Spleen (tissue), 11 donors: ENCODE measurements at regions not wholly inside any gene's neighbourhood (a gene's known extent, or its start where the extent isn't known, plus 50 kb on each side); places are given as distances from the start of the nearest gene placed in this dataset.

Experiments
- DNase-seq: peaks from one replicate; pipeline ENCODE4 v3.0.0-alpha.2; 2020
- H3K27ac ChIP-seq, 8 donors: fragments of 200-600 bp; sonication (generic) in 7 of 8; 1 replicate in 4 of 8; 2 replicates in 4 of 8; pipeline versions ENCODE4 v1.5.0 to v1.8.0; 2016 to 2021; ENCODE audit warnings: inconsistent platforms in 4 of 8, mild to moderate bottlenecking in 4 of 8, moderate library complexity in 1 of 8
- H3K27me3 ChIP-seq, 7 donors: fragments of 200-600 bp; sonication (generic) in 6 of 7; replicated peaks in 1 of 7; 1 replicate in 4 of 7; 2 replicates in 3 of 7; pipeline versions ENCODE4 v1.5.0 to v1.8.0; 2016 to 2021; ENCODE audit warnings: inconsistent platforms in 3 of 7, mild to moderate bottlenecking in 1 of 7
- H3K36me3 ChIP-seq, 6 donors: fragments of 200-600 bp; sonication (generic) in 5 of 6; 1 replicate in 4 of 6; 2 replicates in 2 of 6; pipeline versions ENCODE4 v1.5.0 to v1.8.0; 2016 to 2021; ENCODE audit warnings: inconsistent platforms in 2 of 6
- H3K4me1 ChIP-seq, 6 donors: fragments of 200-600 bp; sonication (generic) in 5 of 6; 1 replicate in 3 of 6; 2 replicates in 3 of 6; pipeline versions ENCODE4 v1.5.0 to v1.8.0; 2016 to 2021; ENCODE audit warnings: inconsistent platforms in 3 of 6
- H3K4me3 ChIP-seq, 8 donors: fragments of 200-600 bp; sonication (generic) in 7 of 8; 1 replicate in 4 of 8; 2 replicates in 4 of 8; pipeline versions ENCODE4 v1.5.0 to v1.8.0; 2016 to 2021; ENCODE audit warnings: inconsistent platforms in 4 of 8, mild to moderate bottlenecking in 4 of 8, moderate library complexity in 2 of 8
- H3K9me3 ChIP-seq, 8 donors: fragments of 200-600 bp; sonication (generic) in 7 of 8; 1 replicate in 4 of 8; 2 replicates in 4 of 8; pipeline versions ENCODE4 v1.5.0 to v1.8.0; 2016 to 2021; ENCODE audit warnings: inconsistent platforms in 4 of 8
- CTCF ChIP-seq, 11 experiments: fragments of 200-600 bp in 7 of 11; fragments of 450-650 bp in 4 of 11; sonication (generic) in 4 of 11; IDR thresholded peaks in 8 of 11; conservative IDR thresholded peaks in 3 of 11; 1 replicate in 7 of 11; 2 replicates in 4 of 11; pipeline versions ENCODE4 v1.4.0 to v1.8.0; 2016 to 2021; ENCODE audit warnings: antibody characterized with exemption in 11 of 11, inconsistent platforms in 4 of 11, mild to moderate bottlenecking in 1 of 11
- POLR2A ChIP-seq, 3 donors: fragments of 450-650 bp; IDR thresholded peaks; one replicate each; pipeline ENCODE4 v1.5.1; 2017; ENCODE audit warnings: antibody characterized with exemption in 3 of 3, mild to moderate bottlenecking in 1 of 3
- POLR2AphosphoS5 ChIP-seq, 3 donors: sonication (generic); formaldehyde crosslinking; IDR thresholded peaks; one replicate each; pipeline ENCODE4 v1.5.1; 2017; ENCODE audit warnings: antibody characterized with exemption in 3 of 3
- WGBS, 5 donors: extraction: QIAGEN DNeasy Blood & Tissue Kit in 3 of 5; methylation state at CpG; one replicate each; pipeline versions ENCODE4 v1.1.5 to v1.1.7; 2013 to 2018; 5-methylcytosine and 5-hydroxymethylcytosine counted together
- intact Hi-C: fragments of 100-400 bp; cut with DNase I; formaldehyde crosslinking; loops from one replicate; pipeline ENCODE4 v1.15.0; 2023; ENCODE audit warnings: low total_unique reads
- donor health status: healthy with polysubstance abuse.
- donor health status: DM: no; HTN: no; CAD: no; lungs with moderate emphysema.
- donor health status: DM: no; HTN: no; CAD: no.
- donor health status: Bipolar disorder and iron deficiency.
- donor health status: healthy.
- donor health status: DM: no; HTN: no; CAD: no.
- donor health status: DM: yes; HTN: yes; CAD: no.

DNA sequence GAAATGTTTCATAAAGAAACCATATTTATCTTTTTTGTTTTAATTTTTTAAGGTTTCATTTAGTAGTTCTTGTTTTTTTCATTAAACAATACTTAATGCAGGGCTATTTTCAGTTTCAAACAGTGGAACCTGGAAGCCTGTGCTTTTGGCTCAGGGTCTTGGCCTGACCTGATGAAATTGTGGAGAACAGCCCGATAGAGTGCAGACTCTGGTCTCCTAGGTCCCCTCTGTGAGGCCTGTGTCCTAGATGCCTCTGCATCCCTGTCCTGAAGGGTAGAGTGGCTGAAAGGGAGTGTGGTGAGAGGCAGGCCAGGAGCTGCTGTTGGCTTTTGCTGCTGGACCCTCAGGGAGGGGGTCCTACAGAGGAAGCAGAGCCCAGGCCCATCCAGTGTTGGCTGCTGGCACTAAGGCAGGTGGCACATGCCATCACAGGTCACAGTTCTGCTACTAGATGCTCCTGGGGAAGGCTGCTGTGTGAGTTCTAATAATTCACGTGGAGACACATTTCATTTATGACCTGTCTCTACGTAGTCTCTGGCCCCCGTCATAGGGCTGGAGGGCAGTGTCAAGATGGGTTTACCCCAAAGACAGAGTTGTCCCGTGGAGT lies 201.0 kb upstream of the COPS8 start:
- no peaks in the 10 kb centered on the region for H3K9me3 ChIP-seq
- no peaks in the 10 kb centered on the region for H3K27me3 ChIP-seq
- TF ChIP-seq POLR2AphosphoS5 (IDR thresholded peaks at IDR 0.05) (no peak), CTCF (IDR thresholded peaks at IDR 0.05 in 8 of 11, conservative IDR thresholded peaks at IDR 0.05 in 3 of 11) (no peak), POLR2A (IDR thresholded peaks at IDR 0.05) (no peak)
- DNase-seq = no peak
- WGBS, 5 donors = 72 to 82% (median 79%) methylated on average over 5 of the region's 5 CpGs
- H3K4me1 ChIP-seq = peaks cover 0 to 21% (median 15%) of the 10 kb centered on the region in 6 donors
- intact Hi-C loops = no loop called here
- no peaks in the 10 kb centered on the region for H3K36me3 ChIP-seq
- no peak overlapping the region for H3K27ac ChIP-seq
- H3K4me3 ChIP-seq = no peak overlapping the region

- peaks cover 0 to 21% (median 15%) of the 10 kb centered on the region in 6 donors for H3K4me1 ChIP-seq
- peaks cover 0 to 8% (median 0%) of the 10 kb centered on the region in 8 donors for H3K9me3 ChIP-seq
- TF ChIP-seq POLR2AphosphoS5 (IDR thresholded peaks at IDR 0.05) (no peak), CTCF (IDR thresholded peaks at IDR 0.05 in 8 of 11, conservative IDR thresholded peaks at IDR 0.05 in 3 of 11) (no peak), POLR2A (IDR thresholded peaks at IDR 0.05) (no peak)
- no peak overlapping the region for H3K27ac ChIP-seq
- 93 to 97% (median 94%) methylated on average over 8 of the region's 8 CpGs for WGBS, 5 donors
- no peaks in the 10 kb centered on the region for H3K36me3 ChIP-seq
- DNase-seq = no peak
- no peak overlapping the region for H3K4me3 ChIP-seq
- intact Hi-C loops = no loop called here
- H3K27me3 ChIP-seq = no peaks in the 10 kb centered on the region
Measured at GRCh38 chr2:236886456-236886855, 199.2 kb upstream of the COPS8 start.

DNA sequence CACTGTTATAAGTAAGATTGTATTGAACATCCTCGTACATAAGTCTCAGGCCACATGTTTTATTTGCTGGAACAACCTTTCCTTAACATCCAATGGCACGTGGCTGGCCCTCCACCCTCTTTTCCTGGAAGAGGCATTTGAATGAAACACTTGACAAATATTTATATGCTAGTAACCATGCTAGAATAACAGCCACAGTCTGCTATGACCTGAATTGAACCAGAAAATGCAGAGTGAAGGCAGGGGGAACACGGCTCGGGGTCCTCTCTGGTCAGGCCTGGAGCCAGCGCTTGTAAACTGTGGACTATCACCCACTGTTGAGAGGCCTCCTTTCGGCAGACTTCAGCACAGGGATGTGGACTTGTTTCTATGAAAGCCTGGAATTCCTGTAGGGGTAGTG lies 198.2 kb upstream of the COPS8 start:
- H3K36me3 ChIP-seq = no peaks in the 10 kb centered on the region
- TF ChIP-seq POLR2AphosphoS5 (IDR thresholded peaks at IDR 0.05) = no peak
- no peak for TF ChIP-seq POLR2A (IDR thresholded peaks at IDR 0.05)
- no peak for TF ChIP-seq CTCF (IDR thresholded peaks at IDR 0.05 in 8 of 11, conservative IDR thresholded peaks at IDR 0.05 in 3 of 11)
- peaks cover 0 to 21% (median 15%) of the 10 kb centered on the region in 6 donors for H3K4me1 ChIP-seq
- peaks cover 0 to 8% (median 0%) of the 10 kb centered on the region in 8 donors for H3K9me3 ChIP-seq
- intact Hi-C loops = no loop called here
- no peak overlapping the region for H3K4me3 ChIP-seq
- no peaks in the 10 kb centered on the region for H3K27me3 ChIP-seq
- H3K27ac ChIP-seq = peak overlapping the region in 5 of 8 donors; percentile 43 to 68 (median 64)
- DNase-seq = no peak
- WGBS, 5 donors = 70 to 85% (median 84%) methylated on average over 6 of the region's 6 CpGs

DNA sequence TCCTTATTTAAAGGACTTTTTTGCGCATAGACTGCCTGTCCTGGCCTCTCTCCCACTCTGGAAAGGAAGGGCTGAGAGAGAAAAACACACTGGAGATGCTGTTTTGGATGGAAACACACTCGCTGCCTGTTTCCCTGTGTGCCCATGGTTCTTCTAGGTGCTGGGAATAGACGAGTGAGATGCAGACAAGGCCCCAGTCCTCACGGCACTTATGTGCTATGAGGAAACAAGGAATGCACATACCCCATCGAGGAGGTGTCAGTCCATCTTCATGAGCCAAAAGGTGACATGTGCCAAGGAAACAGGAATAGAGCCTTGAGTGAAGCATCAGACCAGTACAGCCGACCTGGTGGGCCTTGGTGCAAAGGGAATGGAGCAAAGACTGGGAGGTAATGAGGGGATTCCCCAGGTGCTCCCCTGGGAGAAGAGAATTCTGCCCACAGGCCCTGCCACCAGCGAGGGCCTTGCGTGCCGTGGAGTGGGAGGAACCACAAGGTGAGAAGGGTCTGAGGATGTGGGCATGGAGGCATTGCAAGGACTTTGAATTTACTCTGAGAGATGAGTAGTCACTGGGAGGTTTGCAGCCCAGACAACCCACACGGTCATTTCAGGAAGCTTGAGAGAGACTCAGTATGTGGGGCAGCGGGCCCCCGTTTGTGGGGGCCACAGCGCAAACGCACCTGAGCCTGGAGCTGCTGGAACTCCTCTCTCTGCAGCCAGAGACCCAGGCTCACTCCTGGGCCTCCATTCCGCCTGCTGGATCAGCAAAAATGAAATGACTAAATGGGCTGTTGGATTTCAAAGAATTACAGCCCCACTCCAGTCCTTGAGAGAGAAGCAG lies 197.5 kb upstream of the COPS8 start:
- 75 to 89% (median 88%) methylated on average over 14 to 15 of the region's 15 CpGs for WGBS, 5 donors
- Histone ChIP-seq H3K27ac (peak overlapping the region in 7 of 8 donors; percentile 3 to 68 (median 52)), H3K9me3 (peaks cover 0 to 8% (median 0%) of the 10 kb centered on the region in 8 donors), H3K27me3 (no peaks in the 10 kb centered on the region), H3K36me3 (no peaks in the 10 kb centered on the region), H3K4me3 (no peak overlapping the region), H3K4me1 (peaks cover 0 to 21% (median 15%) of the 10 kb centered on the region in 6 donors)
- no peak for DNase-seq
- TF ChIP-seq POLR2A (IDR thresholded peaks at IDR 0.05) (no peak), POLR2AphosphoS5 (IDR thresholded peaks at IDR 0.05) (no peak)
- intact Hi-C loops = no loop called here
